Glutamatergic neuron (in vitro differentiated cells): ENCODE measurements at regions not wholly inside any gene's neighbourhood (a gene's known extent, or its start where the extent isn't known, plus 50 kb on each side); places are given as distances from the start of the nearest gene placed in this dataset.

ENCODE experiments used
- DNase-seq: peaks from one replicate; pipeline ENCODE4 v3.0.0; 2022
- H3K27ac Mint-ChIP-seq: one replicate; pipeline ENCODE4 v1.8.0; 2020; ENCODE audit warnings: mild to moderate bottlenecking, mixed read lengths, inconsistent platforms; ENCODE audit not compliant: unreplicated experiment
- H3K27me3 Mint-ChIP-seq: one replicate; pipeline ENCODE4 v1.8.0; 2020; ENCODE audit warnings: mild to moderate bottlenecking, moderate library complexity, mixed read lengths, inconsistent platforms; ENCODE audit not compliant: unreplicated experiment
- H3K36me3 Mint-ChIP-seq: one replicate; pipeline ENCODE4 v1.8.0; 2020; ENCODE audit warnings: mild to moderate bottlenecking, mixed read lengths, inconsistent platforms; ENCODE audit not compliant: unreplicated experiment
- H3K4me1 Mint-ChIP-seq: one replicate; pipeline ENCODE4 v1.8.0; 2020; ENCODE audit warnings: mild to moderate bottlenecking, low read depth, mixed read lengths, inconsistent platforms; ENCODE audit not compliant: unreplicated experiment
- H3K4me3 Mint-ChIP-seq: one replicate; pipeline ENCODE4 v1.8.0; 2020; ENCODE audit warnings: mild to moderate bottlenecking, mixed read lengths, inconsistent platforms; ENCODE audit not compliant: unreplicated experiment
- H3K9me3 Mint-ChIP-seq: one replicate; pipeline ENCODE4 v1.8.0; 2020; ENCODE audit warnings: mild to moderate bottlenecking, moderate library complexity, mixed read lengths, inconsistent platforms; ENCODE audit not compliant: unreplicated experiment
- CTCF ChIP-seq: fragments of 200-600 bp; sonication (generic); IDR thresholded peaks from one replicate; pipeline ENCODE4 v1.5.0; 2021; ENCODE audit not compliant: partially characterized antibody, unreplicated experiment

DNA sequence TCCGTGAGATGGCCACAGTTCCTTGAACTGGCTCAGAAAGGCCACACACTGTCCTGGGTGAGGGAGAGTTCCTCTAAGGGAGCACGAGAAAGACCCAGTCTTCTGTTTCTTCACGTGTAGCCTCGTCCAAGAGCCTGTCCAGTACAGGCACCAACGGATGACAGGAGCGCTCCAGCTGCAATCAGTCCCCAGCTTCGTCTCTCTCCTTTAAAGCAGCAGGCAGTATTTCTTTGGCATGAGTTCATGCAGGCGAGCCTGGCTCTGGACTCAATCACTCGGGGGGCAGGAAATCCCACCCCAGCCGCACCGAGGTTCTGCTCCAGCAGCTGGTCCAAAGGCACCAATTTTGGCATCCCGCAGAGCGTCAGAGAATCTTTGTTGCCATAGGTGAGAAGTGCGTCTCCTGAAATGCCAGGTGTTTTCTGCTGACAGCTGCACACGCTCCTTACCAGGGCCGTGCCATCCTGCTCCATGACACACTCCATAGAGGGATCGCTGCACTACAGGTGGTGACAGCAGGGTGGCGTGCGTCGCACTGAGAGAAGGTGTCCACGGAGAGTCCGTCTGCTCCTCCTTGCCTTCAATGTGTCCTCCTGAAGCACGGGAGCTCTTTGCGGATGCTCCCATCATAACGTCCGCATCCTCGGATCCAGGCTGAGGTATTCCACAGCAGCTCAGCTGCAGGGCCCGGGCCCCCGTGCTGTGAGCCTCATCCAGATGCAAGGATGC is 59.6 kb upstream of the AFDN start:
- H3K27me3 Mint-ChIP-seq, result peaks cover 5% of the 10 kb centered on the region

DNA sequence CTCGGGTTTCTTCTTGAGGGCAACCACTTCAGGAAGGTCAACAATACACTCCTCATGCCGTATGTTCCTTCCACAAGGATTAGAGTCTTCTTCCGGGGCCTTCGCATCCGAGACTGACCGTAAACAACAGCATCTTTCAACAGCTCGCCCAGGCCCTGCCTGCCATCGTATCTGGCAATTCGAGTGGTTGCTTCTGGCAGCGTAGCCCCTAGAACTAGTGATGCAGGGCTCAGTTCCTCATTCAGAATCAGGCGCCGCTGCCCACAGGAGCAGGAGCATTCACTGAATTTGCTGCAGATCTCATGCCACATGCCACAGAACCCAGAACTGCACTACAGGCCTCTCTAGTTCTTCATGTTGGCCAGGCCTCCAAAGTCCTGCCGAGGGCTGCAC is 59.0 kb upstream of the AFDN start:
- no peak for TF ChIP-seq CTCF
- no peak for DNase-seq
- H3K36me3 Mint-ChIP-seq, result peaks cover 8% of the 10 kb centered on the region
- no peak overlapping the region for H3K27ac Mint-ChIP-seq
- peaks cover 2% of the 10 kb centered on the region for H3K4me1 Mint-ChIP-seq
- H3K4me3 Mint-ChIP-seq, result no peak overlapping the region
- peaks cover 5% of the 10 kb centered on the region for H3K27me3 Mint-ChIP-seq
- peaks cover 15% of the 10 kb centered on the region for H3K9me3 Mint-ChIP-seq

More for the DNA sequence above, 59.6 kb upstream of the AFDN start:
- H3K9me3 Mint-ChIP-seq, result peaks cover 15% of the 10 kb centered on the region
- no peak overlapping the region for H3K27ac Mint-ChIP-seq
- DNase-seq, result no peak
- peaks cover 2% of the 10 kb centered on the region for H3K4me1 Mint-ChIP-seq
- H3K36me3 Mint-ChIP-seq, result peaks cover 8% of the 10 kb centered on the region
- no peak overlapping the region for H3K4me3 Mint-ChIP-seq
- no peak for TF ChIP-seq CTCF

- H3K27me3 Mint-ChIP-seq, result peaks cover 5% of the 10 kb centered on the region
- TF ChIP-seq CTCF, result no peak
- DNase-seq, result no peak
- H3K27ac Mint-ChIP-seq, result no peak overlapping the region
- peaks cover 8% of the 10 kb centered on the region for H3K36me3 Mint-ChIP-seq
- H3K4me3 Mint-ChIP-seq, result no peak overlapping the region
- peaks cover 15% of the 10 kb centered on the region for H3K9me3 Mint-ChIP-seq
- peaks cover 2% of the 10 kb centered on the region for H3K4me1 Mint-ChIP-seq
Measured at GRCh38 chr6:167768471-167769215, 58.1 kb upstream of the AFDN start.

DNA sequence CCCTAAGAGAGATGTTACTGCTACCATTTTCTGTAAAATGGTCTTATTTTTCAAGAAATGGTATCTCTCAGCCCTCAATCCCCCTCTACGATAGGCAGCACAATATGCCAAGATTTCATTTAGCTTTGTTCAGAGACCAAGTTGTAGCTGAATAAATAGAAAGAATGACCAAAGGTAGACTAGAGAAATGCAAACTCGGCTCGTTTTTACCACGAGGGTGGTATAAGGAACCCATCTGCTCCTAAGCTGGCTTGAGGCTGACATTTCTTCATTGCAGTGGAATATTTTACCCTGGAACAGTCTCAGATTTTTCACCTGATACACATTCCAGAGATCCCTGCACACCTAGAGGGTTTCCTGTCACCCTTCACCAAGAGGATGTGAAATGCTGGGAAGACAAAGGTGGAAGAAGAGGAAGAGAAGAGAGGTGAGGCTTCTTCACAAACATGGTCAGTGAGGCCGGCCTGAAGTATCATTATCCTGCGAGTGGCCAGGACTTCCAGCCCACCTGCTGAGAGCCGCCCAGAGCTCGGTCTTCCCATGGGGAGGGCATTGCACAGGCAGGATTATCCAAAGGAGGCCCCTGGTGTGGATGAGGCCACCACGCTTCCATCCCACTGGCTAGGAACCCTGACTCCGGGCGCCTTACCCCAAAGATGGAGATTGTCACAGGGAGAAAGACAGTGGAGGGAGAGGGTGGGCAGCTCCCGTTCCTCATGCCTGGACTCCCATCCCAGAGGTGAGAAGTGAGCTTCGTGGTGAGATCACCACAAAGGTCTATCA is 57.1 kb upstream of the AFDN start:
- peaks cover 8% of the 10 kb centered on the region for H3K36me3 Mint-ChIP-seq
- no peak overlapping the region for H3K4me3 Mint-ChIP-seq

More for the DNA sequence above, 57.1 kb upstream of the AFDN start:
- DNase-seq, result no peak
- H3K9me3 Mint-ChIP-seq, result peaks cover 15% of the 10 kb centered on the region
- H3K27me3 Mint-ChIP-seq, result peaks cover 5% of the 10 kb centered on the region
- TF ChIP-seq CTCF, result no peak
- H3K4me1 Mint-ChIP-seq, result peaks cover 2% of the 10 kb centered on the region
- no peak overlapping the region for H3K27ac Mint-ChIP-seq
